Upper lobe of left lung (tissue), 6 donors: ENCODE measurements at regions not wholly inside any gene's neighbourhood (a gene's known extent, or its start where the extent isn't known, plus 50 kb on each side); places are given as distances from the start of the nearest gene placed in this dataset.
"Not testable (repeated sequence)": the region's sequence is repeated elsewhere in the genome, so short reads cannot be mapped to it uniquely, and the experiment has no call there.

Experiments used
- ATAC-seq, 2 donors: fragments of 200-7000 bp; cut with Tn5 transposase; one replicate each; pipeline ENCODE4 v1.9.1; 2022; ENCODE audit warnings: mild to moderate bottlenecking in 2 of 2, moderate library complexity in 2 of 2; ENCODE audit not compliant: low FRiP score in 2 of 2
- DNase-seq, 2 donors: peaks; one replicate each; pipeline ENCODE4 v3.0.0-alpha.2; 2019 to 2020
- H3K27ac ChIP-seq, 4 donors: fragments of 200-600 bp; sonication (generic); one replicate each; pipeline ENCODE4 v1.5.1; 2016 to 2019
- H3K27me3 ChIP-seq, 4 donors: fragments of 200-600 bp; sonication (generic); one replicate each; pipeline ENCODE4 v1.5.1; 2017 to 2019
- H3K36me3 ChIP-seq, 4 donors: fragments of 200-600 bp; sonication (generic); one replicate each; pipeline ENCODE4 v1.5.1; 2016 to 2019
- H3K4me1 ChIP-seq, 4 donors: fragments of 200-600 bp; sonication (generic); one replicate each; pipeline ENCODE4 v1.5.1; 2018 to 2019
- H3K4me3 ChIP-seq, 4 donors: fragments of 200-600 bp; sonication (generic); one replicate each; pipeline ENCODE4 v1.5.1; 2017 to 2019; ENCODE audit warnings: mild to moderate bottlenecking in 2 of 4, moderate library complexity in 1 of 4
- H3K9me3 ChIP-seq, 4 donors: fragments of 200-600 bp; sonication (generic); one replicate each; pipeline ENCODE4 v1.5.1; 2018 to 2019
- EP300 ChIP-seq, 4 donors: sonication (generic); formaldehyde crosslinking; IDR thresholded peaks; one replicate each; pipeline ENCODE4 v1.5.1; 2017; ENCODE audit warnings: antibody characterized with exemption in 4 of 4, control low read depth in 2 of 4
- POLR2A ChIP-seq, 4 donors: fragments of 450-650 bp; IDR thresholded peaks; one replicate each; pipeline ENCODE4 v1.5.1; 2016 to 2017; ENCODE audit warnings: antibody characterized with exemption in 4 of 4, mild to moderate bottlenecking in 2 of 4
- POLR2AphosphoS5 ChIP-seq, 2 donors: sonication (generic); formaldehyde crosslinking; IDR thresholded peaks; one replicate each; pipeline ENCODE4 v1.5.1; 2017; ENCODE audit warnings: antibody characterized with exemption in 2 of 2
- WGBS, 2 donors: methylation state at CpG; one replicate each; pipeline ENCODE4 v1.1.5; 2017 to 2018; 5-methylcytosine and 5-hydroxymethylcytosine counted together
- TF ChIP-seq, protein P1 (sequence below), 6 experiments: fragments of 450-650 bp in 4 of 6; fragments of 200-600 bp in 2 of 6; sonication (generic) in 2 of 6; IDR thresholded peaks; one replicate each; pipeline ENCODE4 v1.5.1; 2016 to 2019; ENCODE audit warnings: antibody characterized with exemption in 6 of 6
- donor health status: DM: no; HTN: no; CAD: no; lungs with moderate emphysema.
- donor health status: DM: no; HTN: yes; CAD: no; lungs with severe emphysema.

DNA sequence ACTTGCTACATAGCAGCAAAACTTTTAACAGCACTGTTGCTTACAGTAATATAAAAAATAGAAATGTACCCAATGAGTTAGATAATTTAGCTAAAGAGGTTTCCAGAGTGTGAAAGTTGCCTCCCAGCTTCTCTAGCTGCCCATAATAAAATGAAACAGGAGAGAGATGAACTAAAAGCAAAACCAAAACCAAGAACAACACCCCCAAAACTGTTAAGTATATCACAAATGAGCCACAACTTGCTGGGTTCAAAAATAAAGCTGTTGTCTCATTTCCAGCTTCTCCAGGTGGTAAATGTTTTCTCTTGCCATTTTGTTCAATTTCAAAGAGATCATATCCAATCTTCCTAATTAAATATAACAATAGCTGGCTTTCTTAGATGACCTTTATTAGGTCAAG is 614.0 kb downstream of the ETNK1 start:
- TF ChIP-seq, protein P1, sequence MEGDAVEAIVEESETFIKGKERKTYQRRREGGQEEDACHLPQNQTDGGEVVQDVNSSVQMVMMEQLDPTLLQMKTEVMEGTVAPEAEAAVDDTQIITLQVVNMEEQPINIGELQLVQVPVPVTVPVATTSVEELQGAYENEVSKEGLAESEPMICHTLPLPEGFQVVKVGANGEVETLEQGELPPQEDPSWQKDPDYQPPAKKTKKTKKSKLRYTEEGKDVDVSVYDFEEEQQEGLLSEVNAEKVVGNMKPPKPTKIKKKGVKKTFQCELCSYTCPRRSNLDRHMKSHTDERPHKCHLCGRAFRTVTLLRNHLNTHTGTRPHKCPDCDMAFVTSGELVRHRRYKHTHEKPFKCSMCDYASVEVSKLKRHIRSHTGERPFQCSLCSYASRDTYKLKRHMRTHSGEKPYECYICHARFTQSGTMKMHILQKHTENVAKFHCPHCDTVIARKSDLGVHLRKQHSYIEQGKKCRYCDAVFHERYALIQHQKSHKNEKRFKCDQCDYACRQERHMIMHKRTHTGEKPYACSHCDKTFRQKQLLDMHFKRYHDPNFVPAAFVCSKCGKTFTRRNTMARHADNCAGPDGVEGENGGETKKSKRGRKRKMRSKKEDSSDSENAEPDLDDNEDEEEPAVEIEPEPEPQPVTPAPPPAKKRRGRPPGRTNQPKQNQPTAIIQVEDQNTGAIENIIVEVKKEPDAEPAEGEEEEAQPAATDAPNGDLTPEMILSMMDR (IDR thresholded peaks at IDR 0.05): no peak
- no peak for TF ChIP-seq EP300 (IDR thresholded peaks at IDR 0.05)
- TF ChIP-seq POLR2A (IDR thresholded peaks at IDR 0.05): no peak
- TF ChIP-seq POLR2AphosphoS5 (IDR thresholded peaks at IDR 0.05): no peak
- Histone ChIP-seq H3K36me3 (no peaks in the 10 kb centered on the region), H3K4me1 (no peaks in the 10 kb centered on the region), H3K9me3 (no peaks in the 10 kb centered on the region), H3K27ac (no peak overlapping the region), H3K4me3 (no peak overlapping the region), H3K27me3 (no peaks in the 10 kb centered on the region)
- no peak for ATAC-seq
- no peak for DNase-seq

DNA sequence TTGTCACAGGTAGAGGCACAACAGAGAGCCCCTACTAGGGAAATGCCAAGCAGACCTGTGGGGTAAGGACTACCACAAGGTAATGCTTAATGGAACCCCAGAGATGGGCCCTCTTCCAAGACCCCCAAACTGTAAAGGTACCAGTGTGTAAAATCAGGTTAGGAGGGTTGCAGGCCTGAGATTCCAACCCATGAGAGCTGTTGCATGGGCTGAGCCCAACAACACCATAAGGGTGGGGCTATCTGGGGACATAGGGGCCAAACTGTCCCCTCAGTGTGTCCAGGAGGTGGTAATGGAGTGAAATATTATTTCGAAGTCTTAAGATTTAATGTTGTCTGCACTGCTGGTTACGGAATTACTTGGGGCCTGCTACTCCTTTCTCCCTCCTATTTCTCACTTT is 620.2 kb downstream of the ETNK1 start:
- Histone ChIP-seq H3K27me3 (no peaks in the 10 kb centered on the region), H3K36me3 (no peaks in the 10 kb centered on the region), H3K4me1 (no peaks in the 10 kb centered on the region), H3K4me3 (no peak overlapping the region), H3K27ac (no peak overlapping the region), H3K9me3 (no peaks in the 10 kb centered on the region)
- ATAC-seq (no peak), DNase-seq (no peak)
- WGBS, 2 donors: 91 to 98% methylated on average over 2 of the region's 2 CpGs
- TF ChIP-seq POLR2AphosphoS5 (IDR thresholded peaks at IDR 0.05) (no peak), POLR2A (IDR thresholded peaks at IDR 0.05) (no peak), EP300 (IDR thresholded peaks at IDR 0.05) (no peak)
- TF ChIP-seq, protein P1 (IDR thresholded peaks at IDR 0.05): no peak

DNA sequence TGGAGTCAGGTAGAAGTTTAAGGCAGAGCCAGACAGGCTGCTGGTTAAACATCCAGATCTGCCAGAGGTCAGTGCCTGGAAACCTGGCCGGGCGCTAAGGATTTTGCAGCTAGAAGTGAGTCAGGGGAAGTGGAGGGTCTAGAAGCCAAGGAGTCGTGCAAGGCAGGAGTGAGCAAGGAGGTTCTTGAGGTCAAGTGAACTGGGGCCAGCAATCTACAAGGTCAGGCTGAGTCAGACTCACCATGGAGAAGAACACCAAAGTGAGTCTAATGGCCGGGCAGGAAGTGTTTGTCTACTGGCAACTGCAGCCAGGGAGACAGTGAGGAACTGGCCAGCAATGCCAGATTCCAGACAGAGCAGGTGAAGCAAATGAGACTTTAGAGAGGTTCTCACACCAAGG is 628.2 kb downstream of the ETNK1 start:
- Histone ChIP-seq H3K27me3 (no peaks in the 10 kb centered on the region), H3K36me3 (no peaks in the 10 kb centered on the region), H3K27ac (no peak overlapping the region), H3K4me1 (no peaks in the 10 kb centered on the region), H3K4me3 (no peak overlapping the region), H3K9me3 (no peaks in the 10 kb centered on the region)
- TF ChIP-seq POLR2AphosphoS5 (IDR thresholded peaks at IDR 0.05) (no peak), EP300 (IDR thresholded peaks at IDR 0.05) (no peak), POLR2A (IDR thresholded peaks at IDR 0.05) (no peak)
- TF ChIP-seq, protein P1 (IDR thresholded peaks at IDR 0.05): no peak
- DNase-seq (no peak), ATAC-seq (no peak)
- WGBS, 2 donors: 84 to 88% methylated on average over 4 of the region's 4 CpGs

DNA sequence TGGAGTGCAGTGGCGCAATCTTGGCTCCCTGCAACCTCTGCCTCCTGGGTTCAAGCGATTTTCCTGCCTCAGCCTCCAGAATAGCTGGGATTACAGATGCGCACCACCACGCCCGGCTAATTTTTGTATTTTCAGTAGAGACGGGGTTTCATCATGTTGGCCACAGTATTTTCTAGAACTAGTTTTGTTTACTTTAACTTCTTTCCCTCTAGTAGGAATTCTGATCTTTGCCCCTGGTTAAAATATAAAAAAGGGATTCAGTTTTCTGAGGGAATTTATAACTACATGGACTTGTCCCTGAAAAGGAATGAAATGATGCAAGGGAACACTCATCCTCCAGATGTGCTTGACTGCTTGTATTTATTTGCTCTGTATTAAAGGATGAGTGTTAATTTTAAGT is 628.9 kb downstream of the ETNK1 start:
- not testable (repeated sequence) for H3K27me3 ChIP-seq, H3K36me3 ChIP-seq, H3K27ac ChIP-seq, H3K4me1 ChIP-seq, DNase-seq, H3K9me3 ChIP-seq, ATAC-seq, H3K4me3 ChIP-seq
- WGBS, 2 donors: 82 to 83% methylated on average over 6 of the region's 6 CpGs

DNA sequence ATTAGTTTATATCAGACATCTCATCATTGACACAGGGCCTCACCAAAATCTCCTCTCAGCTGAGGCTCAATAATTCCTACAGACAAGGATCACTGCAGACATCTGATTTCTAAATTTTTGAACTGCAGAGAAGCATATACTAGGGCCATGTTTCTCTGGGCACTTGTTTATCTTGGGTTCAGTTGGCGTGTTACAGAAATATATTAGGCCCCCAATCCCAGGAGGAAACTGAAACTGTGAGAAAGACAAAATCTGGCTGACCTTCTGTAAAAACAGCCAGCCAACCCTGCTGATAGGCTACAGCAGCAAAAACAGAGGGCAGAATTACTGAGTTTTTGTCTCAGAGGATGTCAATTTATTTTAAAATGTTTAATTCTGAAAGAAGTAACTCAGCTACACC is 634.6 kb downstream of the ETNK1 start:
- Histone ChIP-seq H3K27ac (no peak overlapping the region), H3K4me1 (no peaks in the 10 kb centered on the region), H3K36me3 (no peaks in the 10 kb centered on the region), H3K27me3 (no peaks in the 10 kb centered on the region), H3K9me3 (no peaks in the 10 kb centered on the region), H3K4me3 (no peak overlapping the region)
- TF ChIP-seq EP300 (IDR thresholded peaks at IDR 0.05): no peak
- TF ChIP-seq, protein P1 (IDR thresholded peaks at IDR 0.05): no peak
- no peak for TF ChIP-seq POLR2A (IDR thresholded peaks at IDR 0.05)
- no peak for TF ChIP-seq POLR2AphosphoS5 (IDR thresholded peaks at IDR 0.05)
- ATAC-seq (no peak), DNase-seq (no peak)
- 56 to 76% methylated on average over 1 of the region's 1 CpG for WGBS, 2 donors
